Retinal pigment epithelial cell (primary cell): ENCODE measurements at regions not wholly inside any gene's neighbourhood (a gene's known extent, or its start where the extent isn't known, plus 50 kb on each side); places are given as distances from the start of the nearest gene placed in this dataset.
A peak's percentile ranks its signal among the peaks of the same experiment; 100 is the strongest.
"Not testable (repeated sequence)": the region's sequence is repeated elsewhere in the genome, so short reads cannot be mapped to it uniquely, and the experiment has no call there.

ENCODE experiments used
- DNase-seq: peaks from one replicate; pipeline ENCODE4 v3.0.0-alpha.2; 2010; ENCODE audit warnings: low read depth
- H3K4me3 ChIP-seq: 2 replicates; pipeline ENCODE4 v1.5.1; 2011; ENCODE audit warnings: mild to moderate bottlenecking, low read length, control low read depth, moderate library complexity
- CTCF ChIP-seq: conservative IDR thresholded peaks from 2 replicates; pipeline ENCODE4 v1.5.1; 2011; ENCODE audit warnings: low read depth, low read length, control low read depth, inconsistent platforms

GRCh38 chr6:94845742-94846141 lies 731.6 kb upstream of the MANEA start:
- DNase-seq = no peak
- no peak overlapping the region for H3K4me3 ChIP-seq
- no peak for TF ChIP-seq CTCF

- no peak for TF ChIP-seq CTCF
- H3K4me3 ChIP-seq = no peak overlapping the region
- no peak for DNase-seq
Measured at GRCh38 chr6:94835264-94835663, 742.1 kb upstream of the MANEA start.

- H3K4me3 ChIP-seq = no peak overlapping the region
- no peak for DNase-seq
- TF ChIP-seq CTCF = peak; percentile 17
Measured at GRCh38 chr6:94813806-94814205, 763.5 kb upstream of the MANEA start.

GRCh38 chr6:94801344-94801743 lies 776.0 kb upstream of the MANEA start:
- no peak for DNase-seq
- TF ChIP-seq CTCF = no peak
- H3K4me3 ChIP-seq = no peak overlapping the region

GRCh38 chr6:94785514-94785913 lies 791.8 kb upstream of the MANEA start:
- H3K4me3 ChIP-seq = no peak overlapping the region
- TF ChIP-seq CTCF = no peak
- no peak for DNase-seq

- not testable (repeated sequence) for H3K4me3 ChIP-seq, DNase-seq
Measured at GRCh38 chr6:94785081-94785480, 792.3 kb upstream of the MANEA start.

- TF ChIP-seq CTCF = no peak
- H3K4me3 ChIP-seq = no peak overlapping the region
- DNase-seq = no peak
Measured at GRCh38 chr6:94769197-94769596, 808.1 kb upstream of the MANEA start.
